Fibroblast of skin of left biceps (primary cell): ENCODE measurements at regions not wholly inside any gene's neighbourhood (a gene's known extent, or its start where the extent isn't known, plus 50 kb on each side); places are given as distances from the start of the nearest gene placed in this dataset.

Experiments
- DNase-seq, 2 experiments: peaks; one replicate each; pipeline ENCODE4 v3.0.0-alpha.2; 2013; ENCODE audit warnings: low read depth in 2 of 2

GRCh38 chr16:8519179-8519578, 71.1 kb downstream of the TMEM114 start:
- no peak for DNase-seq

GRCh38 chr16:8517280-8517679, 73.0 kb downstream of the TMEM114 start:
- DNase-seq = no peak

- no peak for DNase-seq
Measured at GRCh38 chr16:8516471-8516870, 73.8 kb downstream of the TMEM114 start.

- DNase-seq = no peak
Measured at GRCh38 chr16:8512941-8513624, 77.2 kb downstream of the TMEM114 start.

- DNase-seq = no peak
Measured at GRCh38 chr16:8511464-8511863, 78.8 kb downstream of the TMEM114 start.

GRCh38 chr16:8510160-8510559, 80.2 kb downstream of the TMEM114 start:
- DNase-seq = no peak

GRCh38 chr16:8505327-8505991, 84.9 kb downstream of the TMEM114 start:
- no peak for DNase-seq

GRCh38 chr16:8502446-8502845, 87.9 kb downstream of the TMEM114 start:
- DNase-seq = no peak

GRCh38 chr16:8500351-8500750, 90.0 kb downstream of the TMEM114 start:
- DNase-seq = no peak

- no peak for DNase-seq
Measured at GRCh38 chr16:8496364-8496763, 93.9 kb downstream of the TMEM114 start.

- DNase-seq = no peak
Measured at GRCh38 chr16:8493972-8494371, 96.3 kb downstream of the TMEM114 start.

GRCh38 chr16:8492690-8493089, 97.6 kb downstream of the TMEM114 start:
- DNase-seq = no peak

GRCh38 chr16:8489580-8489979, 100.7 kb downstream of the TMEM114 start:
- no peak for DNase-seq

- DNase-seq = no peak
Measured at GRCh38 chr16:8486985-8487384, 103.3 kb downstream of the TMEM114 start.

- no peak for DNase-seq
Measured at GRCh38 chr16:8483396-8483795, 106.9 kb downstream of the TMEM114 start.

GRCh38 chr16:8481810-8482209, 108.5 kb downstream of the TMEM114 start:
- no peak for DNase-seq

GRCh38 chr16:8476824-8477223, 113.5 kb downstream of the TMEM114 start:
- no peak for DNase-seq

- no peak for DNase-seq
Measured at GRCh38 chr16:8474587-8474986, 115.7 kb downstream of the TMEM114 start.

GRCh38 chr16:8469102-8469778, 121.1 kb downstream of the TMEM114 start:
- no peak for DNase-seq

GRCh38 chr16:8464979-8465378, 125.3 kb downstream of the TMEM114 start:
- DNase-seq = no peak

- no peak for DNase-seq
Measured at GRCh38 chr16:8459085-8459733, 131.1 kb downstream of the TMEM114 start.

GRCh38 chr16:8458481-8459046, 131.7 kb downstream of the TMEM114 start:
- no peak for DNase-seq
